ENCODE measurements at regions not wholly inside any gene's neighbourhood (a gene's known extent, or its start where the extent isn't known, plus 50 kb on each side); places are given as distances from the start of the nearest gene placed in this dataset.

- Mint-ChIP-seq H3K27me3 (peaks cover 15% of the 10 kb centered on the region), H3K4me3 (no peak overlapping the region), H3K27ac (no peak overlapping the region), H3K4me1 (no peaks in the 10 kb centered on the region), H3K9me3 (peaks cover 5% of the 10 kb centered on the region), H3K36me3 (ENCODE audit: low read depth) (no peaks in the 10 kb centered on the region)
- DNase-seq, result no peak
- ChIA-PET CTCF (no interaction called here), POLR2A (no interaction called here)
- no peak for ATAC-seq (ENCODE audit: low read depth)
- intact Hi-C loops (cut with micrococcal nuclease), result no loop called here
- TF ChIP-seq CTCF (IDR thresholded peaks at IDR 0.05), result no peak
Measured at GRCh38 chr20:17796091-17796563, 96.4 kb downstream of the BANF2 start.

- no peak for TF ChIP-seq CTCF (IDR thresholded peaks at IDR 0.05)
- DNase-seq, result no peak
- Mint-ChIP-seq H3K9me3 (peaks cover 5% of the 10 kb centered on the region), H3K27ac (no peak overlapping the region), H3K4me3 (no peak overlapping the region), H3K27me3 (peaks cover 15% of the 10 kb centered on the region), H3K36me3 (ENCODE audit: low read depth) (no peaks in the 10 kb centered on the region), H3K4me1 (no peaks in the 10 kb centered on the region)
- no peak for ATAC-seq (ENCODE audit: low read depth)
- POLR2A ChIA-PET, result no interaction called here
- intact Hi-C loops (cut with micrococcal nuclease), result no loop called here
- CTCF ChIA-PET, result no interaction called here
Measured at GRCh38 chr20:17795501-17796071, 95.8 kb downstream of the BANF2 start.

GRCh38 chr20:17795003-17795402, 95.2 kb downstream of the BANF2 start:
- DNase-seq (no peak), ATAC-seq (ENCODE audit: low read depth) (no peak)
- Mint-ChIP-seq H3K36me3 (ENCODE audit: low read depth) (no peaks in the 10 kb centered on the region), H3K4me1 (no peaks in the 10 kb centered on the region), H3K27me3 (peaks cover 15% of the 10 kb centered on the region), H3K4me3 (no peak overlapping the region), H3K27ac (no peak overlapping the region), H3K9me3 (peaks cover 5% of the 10 kb centered on the region)
- intact Hi-C loops (cut with micrococcal nuclease), result no loop called here
- no peak for TF ChIP-seq CTCF (IDR thresholded peaks at IDR 0.05)
- ChIA-PET CTCF (no interaction called here), POLR2A (no interaction called here)

GRCh38 chr20:17794400-17794799, 94.6 kb downstream of the BANF2 start:
- no peaks in the 10 kb centered on the region for H3K4me1 Mint-ChIP-seq
- H3K27me3 Mint-ChIP-seq, result peaks cover 15% of the 10 kb centered on the region
- DNase-seq (no peak), ATAC-seq (ENCODE audit: low read depth) (no peak)
- ChIA-PET POLR2A (no interaction called here), CTCF (no interaction called here)
- peaks cover 5% of the 10 kb centered on the region for H3K9me3 Mint-ChIP-seq
- TF ChIP-seq CTCF (IDR thresholded peaks at IDR 0.05), result no peak
- no peak overlapping the region for H3K27ac Mint-ChIP-seq
- no peaks in the 10 kb centered on the region for H3K36me3 Mint-ChIP-seq (ENCODE audit: low read depth)
- H3K4me3 Mint-ChIP-seq, result no peak overlapping the region
- intact Hi-C loops (cut with micrococcal nuclease), result no loop called here

- H3K4me1 Mint-ChIP-seq, result no peaks in the 10 kb centered on the region
- no peaks in the 10 kb centered on the region for H3K36me3 Mint-ChIP-seq (ENCODE audit: low read depth)
- peaks cover 15% of the 10 kb centered on the region for H3K27me3 Mint-ChIP-seq
- no peak overlapping the region for H3K27ac Mint-ChIP-seq
- TF ChIP-seq CTCF (IDR thresholded peaks at IDR 0.05), result no peak
- DNase-seq, result no peak
- POLR2A ChIA-PET, result no interaction called here
- ATAC-seq (ENCODE audit: low read depth), result no peak
- CTCF ChIA-PET, result no interaction called here
- H3K4me3 Mint-ChIP-seq, result no peak overlapping the region
- H3K9me3 Mint-ChIP-seq, result peaks cover 3% of the 10 kb centered on the region
- intact Hi-C loops (cut with micrococcal nuclease), result no loop called here
Measured at GRCh38 chr20:17793986-17794385, 94.2 kb downstream of the BANF2 start.
